ENCODE measurements at regions not wholly inside any gene's neighbourhood (a gene's known extent, or its start where the extent isn't known, plus 50 kb on each side); places are given as distances from the start of the nearest gene placed in this dataset.

DNA sequence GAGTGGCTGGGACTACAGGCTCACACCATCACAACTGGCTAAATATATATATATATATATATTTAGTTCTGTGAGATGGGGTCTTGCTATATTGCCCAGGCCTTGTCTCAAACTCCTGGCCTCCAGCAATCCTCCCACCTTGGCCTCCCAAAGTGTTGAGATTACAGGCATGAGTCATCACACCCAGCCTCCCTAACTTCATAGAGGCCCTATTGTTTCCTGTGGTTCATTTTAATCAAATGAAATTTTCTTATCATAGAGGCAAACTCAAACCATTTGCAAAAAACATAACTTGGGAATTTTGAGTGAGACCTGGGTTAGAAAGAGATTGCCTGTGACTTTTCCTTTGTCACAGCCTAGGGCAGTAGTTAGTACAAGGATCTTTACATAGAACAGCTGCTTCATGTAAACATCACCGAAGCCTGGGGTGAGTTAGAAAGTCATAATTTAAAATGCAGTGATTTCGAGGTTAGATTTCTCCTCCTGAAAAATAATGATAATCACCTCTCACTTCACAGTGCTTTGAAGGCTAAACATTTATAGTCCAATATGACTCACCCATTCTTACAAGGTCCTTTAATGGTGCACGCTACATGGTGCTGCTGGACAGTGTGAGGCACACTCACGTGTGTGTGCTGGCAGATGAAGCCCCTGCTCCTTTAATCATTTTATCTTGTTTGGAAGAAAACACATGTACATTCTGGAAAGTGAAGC, 188.9 kb downstream of the RHOU start:
- DNase-seq = no peak

DNA sequence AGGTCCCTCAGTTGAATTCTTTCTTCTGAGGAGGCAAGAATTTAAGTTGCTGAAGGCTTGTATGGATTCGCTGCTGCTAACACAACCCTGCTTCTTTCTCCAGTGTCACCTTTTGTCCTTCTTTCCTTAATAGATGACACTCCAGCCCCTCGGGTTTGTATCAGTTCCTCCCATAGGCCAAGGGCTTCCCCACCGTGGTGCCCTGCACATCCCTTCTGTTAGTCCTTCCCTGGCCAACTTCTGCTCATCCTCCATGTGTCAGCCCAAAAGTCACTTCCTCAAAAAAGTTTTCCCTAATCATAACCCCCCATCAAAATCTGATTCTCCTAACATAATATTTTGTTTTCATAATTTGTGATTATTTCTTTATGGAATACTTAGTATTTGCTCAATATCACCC, 190.4 kb downstream of the RHOU start:
- no peak for DNase-seq

GRCh38 chr1:228927421-228927820, 192.1 kb downstream of the RHOU start:
- DNase-seq = no peak

- DNase-seq = no peak
These were observed 192.9 kb downstream of the RHOU start for GRCh38 chr1:228927946-228928898.

- DNase-seq = no peak
These were observed 194.3 kb downstream of the RHOU start for GRCh38 chr1:228929476-228930027.

DNA sequence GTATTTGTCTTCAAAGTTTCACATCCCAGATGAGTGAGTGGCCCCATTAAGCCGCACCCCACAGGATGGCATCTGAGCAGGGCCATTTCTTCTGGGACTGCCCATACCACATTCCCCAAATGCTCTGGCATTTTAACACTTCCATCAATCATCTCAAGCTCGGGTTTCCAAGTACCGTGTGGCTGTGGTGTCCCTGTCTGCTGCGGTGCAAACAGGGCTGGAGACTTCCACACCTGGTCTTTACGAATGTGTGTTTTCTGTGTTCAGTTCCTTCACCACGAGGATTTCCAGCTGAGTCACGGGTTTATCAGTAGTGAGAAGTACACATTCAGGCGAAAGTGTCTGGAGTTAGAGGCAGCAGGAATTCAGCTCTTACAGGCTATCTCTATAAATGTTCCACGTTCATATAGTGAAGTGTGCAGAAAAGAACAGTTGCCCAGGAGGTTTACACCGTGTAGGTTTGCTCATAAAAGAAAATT, 195.2 kb downstream of the RHOU start:
- DNase-seq = no peak

GRCh38 chr1:228933753-228934152, 198.5 kb downstream of the RHOU start:
- DNase-seq = no peak

GRCh38 chr1:228935198-228935663, 200.0 kb downstream of the RHOU start:
- no peak for DNase-seq

DNA sequence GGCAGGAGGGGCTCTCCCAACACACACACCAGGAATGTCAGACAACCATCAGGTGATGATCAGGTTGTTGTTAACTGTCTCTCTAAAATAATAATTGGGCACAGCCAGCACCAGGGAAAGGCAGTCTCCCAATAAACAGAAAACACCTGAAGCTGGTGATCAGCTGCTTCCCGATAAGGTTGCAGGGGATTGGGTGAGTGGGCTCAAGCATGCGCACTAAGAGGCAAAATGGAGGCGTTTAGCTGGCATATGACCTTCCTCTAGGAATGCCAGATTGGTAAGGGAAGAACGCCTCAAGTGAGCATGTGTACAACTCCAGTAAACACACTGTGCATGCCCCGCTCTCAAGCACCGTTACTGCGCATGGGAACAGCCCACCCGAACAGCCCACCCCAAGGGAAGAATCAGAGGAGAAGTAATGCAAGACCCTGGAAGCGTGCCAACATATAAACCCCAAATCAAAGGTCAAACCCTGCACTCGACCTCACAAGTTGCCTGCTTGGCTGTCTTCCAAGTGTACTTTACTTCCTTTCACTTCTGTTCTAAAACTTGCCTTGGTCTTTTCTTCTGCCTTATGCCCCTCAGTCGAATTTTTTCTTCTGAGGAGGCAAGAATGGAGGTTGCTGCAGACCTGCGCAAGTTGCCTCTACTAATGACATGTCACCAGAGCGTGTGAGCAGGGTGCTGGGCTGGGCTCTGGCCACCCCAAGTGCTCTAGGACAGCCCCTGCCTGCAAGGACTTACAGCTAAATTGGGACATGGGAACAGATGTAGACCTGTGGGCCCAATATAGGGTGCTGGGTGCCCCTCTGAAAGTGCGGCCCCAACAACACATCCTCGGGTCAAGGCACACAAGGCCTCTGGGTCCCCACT, 200.8 kb downstream of the RHOU start:
- DNase-seq = no peak

DNA sequence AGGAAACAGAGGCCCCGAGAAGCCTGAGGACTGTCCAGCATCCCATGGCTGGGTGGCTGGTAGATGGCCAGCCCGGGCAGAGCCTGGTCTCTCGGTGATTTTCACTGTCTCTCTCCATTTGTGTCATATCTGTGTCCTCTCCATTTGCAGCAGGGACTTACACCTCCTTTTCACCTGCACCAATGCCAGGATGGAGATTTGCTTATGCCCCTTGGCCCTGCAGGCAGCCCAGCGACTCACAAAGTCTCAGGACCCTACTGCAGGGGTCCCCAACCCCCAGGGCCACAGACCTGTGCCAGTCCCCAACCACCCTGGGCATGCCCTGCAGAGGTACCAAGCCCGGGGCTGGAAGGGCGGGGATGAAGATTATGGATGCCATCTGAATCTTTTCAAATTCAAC, 201.6 kb downstream of the RHOU start:
- no peak for DNase-seq

DNA sequence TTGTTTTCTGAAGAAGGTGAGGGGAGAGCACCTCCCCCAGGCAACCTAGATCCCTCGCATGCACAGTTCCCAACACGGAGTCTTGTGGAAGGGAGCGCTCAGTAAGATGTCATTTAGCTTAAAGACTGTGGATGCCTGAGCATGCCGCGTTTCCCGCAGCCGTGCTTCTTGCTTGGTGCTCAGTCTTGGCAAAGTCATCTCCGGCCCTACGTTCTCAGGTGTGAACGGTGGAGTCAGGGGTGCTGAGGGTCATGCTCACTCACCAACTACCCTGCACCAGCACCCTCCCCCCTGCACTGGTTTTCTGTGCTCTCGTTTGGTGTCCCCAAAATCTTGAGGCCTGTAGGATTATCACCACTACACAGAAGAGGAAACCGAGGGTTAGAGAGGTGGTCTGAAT, 202.1 kb downstream of the RHOU start:
- no peak for DNase-seq

GRCh38 chr1:228937851-228938536, 202.7 kb downstream of the RHOU start:
- no peak for DNase-seq

GRCh38 chr1:228938537-228938901, 203.2 kb downstream of the RHOU start:
- DNase-seq = no peak

DNA sequence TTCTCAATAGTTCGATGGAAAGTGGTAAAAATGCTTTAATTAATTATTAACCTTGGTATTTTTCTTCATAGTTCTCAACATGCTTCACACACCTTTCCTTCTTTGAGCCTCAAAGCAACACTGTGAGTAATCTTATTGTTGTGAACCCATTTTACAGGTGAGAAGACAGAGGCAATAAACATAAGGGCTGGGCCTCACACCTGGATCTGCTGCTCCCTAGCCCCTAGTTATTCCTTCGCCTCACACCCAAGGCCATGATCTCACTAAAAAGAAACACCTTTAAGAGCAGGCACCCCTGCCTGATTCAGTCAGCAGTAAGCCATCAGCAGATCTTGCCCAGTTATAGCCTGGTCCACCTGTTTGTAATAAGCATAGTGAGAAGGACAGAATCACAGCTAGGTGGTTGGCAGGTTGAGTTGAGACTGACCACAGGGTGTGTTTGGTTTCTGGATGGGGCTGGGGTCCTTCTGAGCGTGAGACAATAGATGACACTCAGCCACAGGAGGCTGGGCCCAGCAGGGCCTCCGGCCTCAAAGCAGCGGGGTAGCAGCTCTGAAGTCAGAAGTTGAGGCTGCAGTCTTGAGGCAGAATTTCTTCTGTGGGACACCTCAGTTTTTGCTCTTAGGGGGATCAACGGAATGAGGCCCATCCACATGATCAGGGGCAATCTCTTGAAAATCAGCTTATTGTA, 203.9 kb downstream of the RHOU start:
- DNase-seq = no peak

GRCh38 chr1:228939881-228940392, 204.7 kb downstream of the RHOU start:
- no peak for DNase-seq

DNA sequence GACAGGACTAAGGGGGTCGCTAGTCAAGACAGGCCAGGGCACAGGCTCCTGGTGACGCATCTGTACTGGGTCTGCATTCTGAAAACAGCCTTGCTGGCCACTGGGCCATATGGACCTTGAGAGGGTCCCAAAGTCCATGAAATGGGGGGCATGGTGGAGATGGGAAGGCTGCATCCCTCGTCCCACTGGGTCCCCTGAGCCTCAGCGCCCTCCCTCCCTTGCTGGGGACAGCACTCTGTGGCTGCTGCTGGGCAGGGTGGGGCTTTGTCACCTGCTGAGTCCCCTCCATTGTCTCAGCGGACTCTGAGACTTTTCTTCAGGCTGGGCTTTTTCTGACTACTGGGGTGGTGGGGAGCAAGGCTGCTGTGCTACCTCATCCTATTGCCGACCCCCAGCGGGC, 205.2 kb downstream of the RHOU start:
- DNase-seq = no peak

DNA sequence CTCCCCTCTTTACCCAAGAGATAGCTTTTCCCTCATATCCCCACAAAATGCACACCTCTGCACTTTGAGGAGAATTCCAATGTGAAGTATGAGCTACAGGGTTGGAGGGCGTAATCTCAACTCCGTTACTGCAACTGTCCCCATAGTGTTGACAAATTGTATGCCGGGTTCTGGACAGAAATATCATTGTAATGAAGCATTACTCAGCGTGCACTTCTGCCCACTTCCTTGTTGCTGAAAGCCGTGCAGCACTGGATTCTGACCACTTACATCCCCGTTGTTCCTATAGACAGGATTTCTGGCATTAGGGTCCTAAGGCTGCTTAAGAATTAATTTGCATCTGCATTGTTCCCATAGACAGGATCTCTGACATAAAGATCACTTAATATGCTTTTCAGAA, 205.6 kb downstream of the RHOU start:
- no peak for DNase-seq

GRCh38 chr1:228941666-228942065, 206.4 kb downstream of the RHOU start:
- DNase-seq = no peak

GRCh38 chr1:228943436-228943835, 208.2 kb downstream of the RHOU start:
- no peak for DNase-seq

- DNase-seq = no peak
These were observed 209.0 kb downstream of the RHOU start for GRCh38 chr1:228944296-228944695.

DNA sequence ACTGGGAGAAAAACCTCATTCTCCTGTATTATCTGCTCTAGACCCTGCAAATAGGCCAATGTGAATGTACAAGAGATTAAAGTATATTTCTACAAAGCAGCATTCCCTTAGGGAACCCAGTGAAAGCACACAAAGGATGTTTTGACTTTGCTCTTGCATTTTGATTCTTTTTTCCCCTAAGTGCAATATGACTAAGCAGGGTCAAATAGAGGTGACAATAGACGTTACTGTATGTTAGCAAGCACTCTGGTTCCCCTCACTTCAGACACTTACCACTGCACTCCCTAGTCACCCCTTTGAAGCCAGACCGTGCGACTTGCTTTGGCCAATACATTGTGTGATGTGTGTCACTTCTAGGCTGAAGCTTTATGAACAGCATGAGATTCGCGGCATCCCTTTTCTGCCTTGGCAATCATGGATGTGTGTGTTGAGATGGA, 209.7 kb downstream of the RHOU start:
- no peak for DNase-seq
